Osteoblast (primary cell): ENCODE measurements at regions not wholly inside any gene's neighbourhood (a gene's known extent, or its start where the extent isn't known, plus 50 kb on each side); places are given as distances from the start of the nearest gene placed in this dataset.

ENCODE experiments used
- DNase-seq: peaks from one replicate; pipeline ENCODE4 v3.0.0; 2011; ENCODE audit warnings: low spot score, mixed read lengths; ENCODE audit not compliant: insufficient read length; ENCODE audit errors: missing footprints
- H2AFZ ChIP-seq: 2 replicates; pipeline ENCODE4 v1.6.0; 2011; ENCODE audit warnings: mild to moderate bottlenecking, low read length
- H3K27ac ChIP-seq: 2 replicates; pipeline ENCODE4 v1.5.1; 2011; ENCODE audit warnings: mild to moderate bottlenecking, low read depth, low read length, moderate library complexity
- H3K27me3 ChIP-seq: 2 replicates; pipeline ENCODE4 v1.6.0; 2012; ENCODE audit warnings: mild to moderate bottlenecking, control low read depth, inconsistent platforms, low read length, moderate library complexity; ENCODE audit not compliant: insufficient read depth
- H3K36me3 ChIP-seq: 2 replicates; pipeline ENCODE4 v1.5.1; 2011; ENCODE audit warnings: mild to moderate bottlenecking, low read length, control low read depth, moderate library complexity; ENCODE audit not compliant: insufficient read depth
- H3K4me1 ChIP-seq: 2 replicates; pipeline ENCODE4 v1.5.1; 2011; ENCODE audit warnings: mild to moderate bottlenecking, low read length, control low read depth, moderate library complexity; ENCODE audit not compliant: insufficient read depth
- H3K4me2 ChIP-seq: 2 replicates; pipeline ENCODE4 v1.6.0; 2011; ENCODE audit warnings: mild to moderate bottlenecking, low read length; ENCODE audit not compliant: insufficient read depth
- H3K4me3 ChIP-seq: fragments of 200-600 bp; sonication (generic); 3 replicates; pipeline ENCODE4 v1.5.1; 2012; ENCODE audit warnings: mild to moderate bottlenecking, low read length, inconsistent platforms; ENCODE audit not compliant: insufficient read depth
- H3K79me2 ChIP-seq: 2 replicates; pipeline ENCODE4 v1.6.0; 2012; ENCODE audit warnings: mild to moderate bottlenecking, low read length, control low read depth, inconsistent platforms; ENCODE audit not compliant: insufficient read depth
- H3K9me3 ChIP-seq: 2 replicates; pipeline ENCODE4 v1.5.1; 2011; ENCODE audit warnings: low read depth, low read length, control low read depth
- H4K20me1 ChIP-seq: 2 replicates; pipeline ENCODE4 v1.6.0; 2012; ENCODE audit warnings: mild to moderate bottlenecking, low read length, control low read depth; ENCODE audit not compliant: insufficient read depth
- TF ChIP-seq, protein P1 (sequence below): IDR thresholded peaks from 2 replicates; pipeline ENCODE4 v1.5.1; 2011; ENCODE audit warnings: mild to moderate bottlenecking, low read depth, low read length, moderate library complexity; ENCODE audit errors: extremely low read depth

DNA sequence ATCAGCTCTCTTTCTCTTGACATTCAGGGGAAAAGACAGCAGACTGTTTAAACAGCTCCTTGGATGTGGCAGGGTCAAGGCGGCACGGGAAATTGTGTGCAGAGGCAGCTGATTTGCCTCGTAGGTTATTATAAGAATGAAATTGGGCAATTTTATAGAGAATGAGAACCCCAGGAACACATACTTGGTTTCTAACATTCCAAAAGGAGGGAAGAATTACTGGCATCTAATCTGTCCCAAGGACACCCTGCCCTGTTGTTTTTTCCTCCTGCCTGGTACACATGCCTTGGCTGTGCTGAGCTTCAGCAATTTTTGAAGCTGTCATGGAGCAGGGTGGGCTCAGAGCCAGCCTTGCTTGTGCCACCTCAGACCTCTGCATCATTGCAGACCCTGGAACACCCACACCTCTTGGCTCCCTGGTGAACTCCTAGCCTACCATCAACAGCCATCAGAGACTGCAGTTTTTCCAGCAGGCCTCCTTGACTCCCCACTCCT is 143.6 kb downstream of the BOD1 start:
- H3K4me3 ChIP-seq = peak overlapping the region; percentile 29
- TF ChIP-seq, protein P1, sequence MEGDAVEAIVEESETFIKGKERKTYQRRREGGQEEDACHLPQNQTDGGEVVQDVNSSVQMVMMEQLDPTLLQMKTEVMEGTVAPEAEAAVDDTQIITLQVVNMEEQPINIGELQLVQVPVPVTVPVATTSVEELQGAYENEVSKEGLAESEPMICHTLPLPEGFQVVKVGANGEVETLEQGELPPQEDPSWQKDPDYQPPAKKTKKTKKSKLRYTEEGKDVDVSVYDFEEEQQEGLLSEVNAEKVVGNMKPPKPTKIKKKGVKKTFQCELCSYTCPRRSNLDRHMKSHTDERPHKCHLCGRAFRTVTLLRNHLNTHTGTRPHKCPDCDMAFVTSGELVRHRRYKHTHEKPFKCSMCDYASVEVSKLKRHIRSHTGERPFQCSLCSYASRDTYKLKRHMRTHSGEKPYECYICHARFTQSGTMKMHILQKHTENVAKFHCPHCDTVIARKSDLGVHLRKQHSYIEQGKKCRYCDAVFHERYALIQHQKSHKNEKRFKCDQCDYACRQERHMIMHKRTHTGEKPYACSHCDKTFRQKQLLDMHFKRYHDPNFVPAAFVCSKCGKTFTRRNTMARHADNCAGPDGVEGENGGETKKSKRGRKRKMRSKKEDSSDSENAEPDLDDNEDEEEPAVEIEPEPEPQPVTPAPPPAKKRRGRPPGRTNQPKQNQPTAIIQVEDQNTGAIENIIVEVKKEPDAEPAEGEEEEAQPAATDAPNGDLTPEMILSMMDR = no peak
- no peaks in the 10 kb centered on the region for H3K27me3 ChIP-seq
- H3K9me3 ChIP-seq = no peaks in the 10 kb centered on the region
- H3K4me2 ChIP-seq = peak overlapping the region; percentile 73
- DNase-seq = no peak
- peaks cover 62% of the 10 kb centered on the region for H3K4me1 ChIP-seq
- H2AFZ ChIP-seq = no peak overlapping the region
- H3K27ac ChIP-seq = peak overlapping the region; percentile 98
- H4K20me1 ChIP-seq = no peaks in the 10 kb centered on the region
- no peaks in the 10 kb centered on the region for H3K79me2 ChIP-seq
- H3K36me3 ChIP-seq = no peaks in the 10 kb centered on the region

DNA sequence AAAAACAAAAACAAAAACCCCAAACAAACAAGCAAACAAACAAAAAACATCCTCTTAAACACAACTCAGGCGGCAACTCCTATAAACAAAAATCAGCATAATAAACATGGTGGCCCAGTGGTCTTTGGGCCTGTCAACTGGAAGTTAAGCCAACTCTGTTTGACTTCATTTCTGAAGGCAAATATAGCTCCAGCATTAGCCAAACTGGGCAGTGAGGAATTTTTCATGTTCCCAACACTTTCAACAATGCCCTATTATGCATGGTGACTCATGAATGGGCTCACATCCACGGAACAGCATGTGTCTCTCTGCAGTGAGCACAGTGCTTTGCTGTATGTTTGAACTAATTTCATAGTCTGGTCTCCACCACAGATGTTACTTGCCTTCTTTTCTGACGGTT is 143.9 kb upstream of the STC2 start:
- TF ChIP-seq, protein P1 = no peak

DNA sequence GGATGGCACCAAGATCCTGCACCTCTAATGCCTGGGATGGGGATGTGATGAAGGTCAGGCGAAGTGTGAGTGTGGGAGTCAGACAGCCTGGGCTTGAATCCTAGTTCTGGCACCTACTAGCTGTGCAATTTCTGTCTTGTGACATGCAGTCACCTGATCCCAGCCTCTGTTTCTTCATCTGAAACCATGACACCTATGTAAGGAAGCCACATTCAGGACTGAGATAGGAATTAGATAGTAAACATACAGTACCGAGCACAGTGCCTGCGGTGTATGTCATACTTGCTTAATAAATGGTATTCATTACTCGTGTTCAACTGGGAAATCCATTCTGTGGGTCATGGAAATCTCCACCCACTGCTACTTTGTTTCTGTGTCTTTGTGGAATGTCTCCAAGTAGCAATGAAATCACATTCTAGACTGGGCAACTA is 140.6 kb upstream of the STC2 start:
- no peak overlapping the region for H2AFZ ChIP-seq
- no peak for DNase-seq

More for the DNA sequence above, 143.9 kb upstream of the STC2 start:
- Histone ChIP-seq H3K4me1 (peaks cover 55% of the 10 kb centered on the region), H3K4me3 (peak overlapping the region; percentile 29), H3K4me2 (peak overlapping the region; percentile 73), H2AFZ (no peak overlapping the region), H3K27me3 (no peaks in the 10 kb centered on the region), H3K27ac (peak overlapping the region; percentile 98), H4K20me1 (no peaks in the 10 kb centered on the region), H3K79me2 (no peaks in the 10 kb centered on the region), H3K36me3 (no peaks in the 10 kb centered on the region), H3K9me3 (no peaks in the 10 kb centered on the region)
- DNase-seq = peak; percentile 53

DNA sequence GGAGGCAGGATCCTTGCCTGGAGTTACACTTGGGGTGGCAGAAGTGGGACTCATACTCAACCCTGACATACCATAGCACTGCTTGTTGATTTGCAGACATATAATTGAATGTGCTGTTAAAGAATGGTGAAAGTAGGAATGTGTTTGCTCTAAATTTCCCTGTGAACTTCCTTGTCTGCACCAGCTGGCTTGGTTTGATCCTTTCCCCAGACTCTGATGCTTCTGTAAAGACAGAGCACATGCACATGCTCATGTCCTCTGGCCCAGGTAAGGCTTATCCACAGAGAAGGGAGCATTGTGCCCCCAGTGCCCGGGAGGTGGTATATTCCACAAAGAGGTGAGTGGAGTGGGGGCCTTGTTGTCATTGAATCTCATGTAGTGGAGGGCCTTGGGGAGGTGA is 138.0 kb upstream of the STC2 start:
- TF ChIP-seq, protein P1 = no peak

More for the DNA sequence above, 140.6 kb upstream of the STC2 start:
- no peaks in the 10 kb centered on the region for H3K27me3 ChIP-seq
- H3K27ac ChIP-seq = peak overlapping the region; percentile 24
- no peak overlapping the region for H3K4me2 ChIP-seq
- H3K9me3 ChIP-seq = no peaks in the 10 kb centered on the region
- no peaks in the 10 kb centered on the region for H3K36me3 ChIP-seq
- H3K4me3 ChIP-seq = no peak overlapping the region
- H3K4me1 ChIP-seq = peaks cover 29% of the 10 kb centered on the region
- H3K79me2 ChIP-seq = no peaks in the 10 kb centered on the region
- H4K20me1 ChIP-seq = no peaks in the 10 kb centered on the region
- TF ChIP-seq, protein P1 = no peak

More for the DNA sequence above, 138.0 kb upstream of the STC2 start:
- Histone ChIP-seq H3K36me3 (no peaks in the 10 kb centered on the region), H3K9me3 (no peaks in the 10 kb centered on the region), H3K4me3 (no peak overlapping the region), H4K20me1 (no peaks in the 10 kb centered on the region), H3K4me2 (no peak overlapping the region), H3K27me3 (no peaks in the 10 kb centered on the region), H3K27ac (no peak overlapping the region), H3K4me1 (peaks cover 5% of the 10 kb centered on the region), H2AFZ (no peak overlapping the region), H3K79me2 (no peaks in the 10 kb centered on the region)
- DNase-seq = no peak
